Lower lobe of right lung (tissue), 2 donors: ENCODE measurements at regions not wholly inside any gene's neighbourhood (a gene's known extent, or its start where the extent isn't known, plus 50 kb on each side); places are given as distances from the start of the nearest gene placed in this dataset.

ENCODE experiments used
- ATAC-seq, 2 donors: fragments of 200-7000 bp; cut with Tn5 transposase; one replicate each; pipeline ENCODE4 v1.9.1; 2020 to 2022; ENCODE audit warnings: mild to moderate bottlenecking in 2 of 2, moderate library complexity in 2 of 2
- DNase-seq: peaks from one replicate; pipeline ENCODE4 v3.0.0-alpha.2; 2020
- H3K27ac ChIP-seq: fragments of 200-600 bp; one replicate; pipeline ENCODE4 v1.8.0; 2022
- H3K27me3 ChIP-seq: fragments of 200-600 bp; one replicate; pipeline ENCODE4 v1.8.0; 2022; ENCODE audit warnings: low read depth
- H3K36me3 ChIP-seq: fragments of 200-600 bp; one replicate; pipeline ENCODE4 v1.8.0; 2022; ENCODE audit warnings: mild to moderate bottlenecking
- H3K4me1 ChIP-seq: fragments of 200-600 bp; one replicate; pipeline ENCODE4 v1.8.0; 2022
- H3K4me3 ChIP-seq: fragments of 200-600 bp; one replicate; pipeline ENCODE4 v1.8.0; 2022; ENCODE audit warnings: mild to moderate bottlenecking
- H3K9me3 ChIP-seq: fragments of 200-600 bp; one replicate; pipeline ENCODE4 v1.8.0; 2022
- CTCF ChIP-seq: fragments of 200-600 bp; IDR thresholded peaks from one replicate; pipeline ENCODE4 v1.8.0; 2022; ENCODE audit warnings: antibody characterized with exemption, mild to moderate bottlenecking
- intact Hi-C: fragments of 100-400 bp; cut with DNase I; formaldehyde crosslinking; loops from one replicate; pipeline ENCODE4 v1.11.0; 2022
- donor health status: DM: no; HTN: yes; CAD: no; lungs with severe emphysema.

GRCh38 chr10:44435196-44435595, 50.3 kb upstream of the CXCL12 start:
- ATAC-seq (no peak), DNase-seq (no peak)
- Histone ChIP-seq H3K9me3 (no peaks in the 10 kb centered on the region), H3K27ac (no peak overlapping the region), H3K36me3 (no peaks in the 10 kb centered on the region), H3K4me3 (no peak overlapping the region), H3K4me1 (no peaks in the 10 kb centered on the region), H3K27me3 (peaks cover 4% of the 10 kb centered on the region)
- intact Hi-C loops = no loop called here
- TF ChIP-seq CTCF = no peak

GRCh38 chr10:44436240-44436639, 51.3 kb upstream of the CXCL12 start:
- H3K36me3 ChIP-seq = no peaks in the 10 kb centered on the region
- ATAC-seq (no peak), DNase-seq (no peak)
- intact Hi-C loops = no loop called here
- no peaks in the 10 kb centered on the region for H3K4me1 ChIP-seq
- no peak overlapping the region for H3K27ac ChIP-seq
- no peak for TF ChIP-seq CTCF
- no peak overlapping the region for H3K4me3 ChIP-seq
- no peaks in the 10 kb centered on the region for H3K9me3 ChIP-seq
- peaks cover 5% of the 10 kb centered on the region for H3K27me3 ChIP-seq

GRCh38 chr10:44437840-44438511, 53.1 kb upstream of the CXCL12 start:
- Histone ChIP-seq H3K4me1 (no peaks in the 10 kb centered on the region), H3K4me3 (no peak overlapping the region), H3K27ac (peak overlapping the region; percentile 24), H3K36me3 (no peaks in the 10 kb centered on the region), H3K27me3 (peaks cover 5% of the 10 kb centered on the region), H3K9me3 (no peaks in the 10 kb centered on the region)
- no peak for TF ChIP-seq CTCF
- DNase-seq (no peak), ATAC-seq (peak in 1 of 2 donors; percentile 29)
- intact Hi-C loops = no loop called here

GRCh38 chr10:44439239-44439957, 54.5 kb upstream of the CXCL12 start:
- Histone ChIP-seq H3K27ac (peak overlapping the region; percentile 18), H3K36me3 (no peaks in the 10 kb centered on the region), H3K27me3 (peaks cover 5% of the 10 kb centered on the region), H3K9me3 (no peaks in the 10 kb centered on the region), H3K4me1 (no peaks in the 10 kb centered on the region), H3K4me3 (no peak overlapping the region)
- intact Hi-C loops = no loop called here
- no peak for ATAC-seq
- DNase-seq = no peak
- TF ChIP-seq CTCF = no peak

- ATAC-seq = no peak
- no peak for DNase-seq
Observed at GRCh38 chr10:44439958-44440244, 55.0 kb upstream of the CXCL12 start.

More at GRCh38 chr10:44439958-44440244, 55.0 kb upstream of the CXCL12 start:
- H3K9me3 ChIP-seq = peaks cover 3% of the 10 kb centered on the region
- TF ChIP-seq CTCF = no peak
- peaks cover 5% of the 10 kb centered on the region for H3K27me3 ChIP-seq
- intact Hi-C loops = no loop called here
- H3K4me1 ChIP-seq = no peaks in the 10 kb centered on the region
- H3K27ac ChIP-seq = no peak overlapping the region
- no peak overlapping the region for H3K4me3 ChIP-seq
- H3K36me3 ChIP-seq = no peaks in the 10 kb centered on the region
